ENCODE measurements at regions not wholly inside any gene's neighbourhood (a gene's known extent, or its start where the extent isn't known, plus 50 kb on each side); places are given as distances from the start of the nearest gene placed in this dataset.
A peak's percentile ranks its signal among the peaks of the same experiment; 100 is the strongest.
"Not testable (repeated sequence)": the region's sequence is repeated elsewhere in the genome, so short reads cannot be mapped to it uniquely, and the experiment has no call there.

DNA sequence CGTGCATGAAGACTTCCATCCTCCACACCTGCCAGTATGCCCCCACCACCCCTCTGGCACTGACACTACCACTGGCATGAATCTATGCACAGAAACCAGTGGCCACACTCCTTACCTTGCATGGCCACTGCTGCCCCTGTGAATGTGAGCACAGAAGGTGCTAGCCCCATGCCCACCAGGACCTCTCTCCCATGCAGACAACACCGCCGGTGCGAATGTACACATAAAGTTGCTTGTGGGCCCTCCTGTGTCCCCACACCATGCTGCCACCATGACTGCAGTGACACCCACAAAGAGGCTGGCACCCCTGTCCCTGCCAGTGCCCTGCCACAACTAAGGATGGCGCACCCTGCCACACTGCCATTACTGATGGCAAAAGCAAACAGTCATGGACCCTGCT, 289.5 kb upstream of the KCND2 start:
- WGBS, 2 donors: 95 to 97% methylated on average over 5 of the region's 5 CpGs
- no peaks in the 10 kb centered on the region for H3K4me1 ChIP-seq (ENCODE audit: control insufficient read depth in 1 of 2, insufficient read depth in 2 of 2, low read length in 2 of 2)
- H3K27me3 ChIP-seq (ENCODE audit: control insufficient read depth in 1 of 2, insufficient read depth in 2 of 2, low read length in 1 of 2): no peaks in the 10 kb centered on the region
- H3K4me3 ChIP-seq (ENCODE audit: low read length in 2 of 2): no peak overlapping the region
- no peak for ATAC-seq (ENCODE audit: low FRiP score)
- no peak overlapping the region for H3K27ac ChIP-seq (ENCODE audit: low read depth in 1 of 2, low read length in 2 of 2)
- peak in 1 of 2 donors; percentile 52 for DNase-seq
- H3K9me3 ChIP-seq (ENCODE audit: control insufficient read depth, low read length): no peaks in the 10 kb centered on the region
- intact Hi-C loops (cut with DNase I): no loop called here
- H3K36me3 ChIP-seq (ENCODE audit: control insufficient read depth in 1 of 2, insufficient read depth in 2 of 2, low read length in 1 of 2): no peaks in the 10 kb centered on the region

- H3K4me3 ChIP-seq (ENCODE audit: low read length in 2 of 2): no peak overlapping the region
- intact Hi-C loops (cut with DNase I): no loop called here
These were observed 288.7 kb upstream of the KCND2 start for GRCh38 chr7:119984247-119984646.

DNA sequence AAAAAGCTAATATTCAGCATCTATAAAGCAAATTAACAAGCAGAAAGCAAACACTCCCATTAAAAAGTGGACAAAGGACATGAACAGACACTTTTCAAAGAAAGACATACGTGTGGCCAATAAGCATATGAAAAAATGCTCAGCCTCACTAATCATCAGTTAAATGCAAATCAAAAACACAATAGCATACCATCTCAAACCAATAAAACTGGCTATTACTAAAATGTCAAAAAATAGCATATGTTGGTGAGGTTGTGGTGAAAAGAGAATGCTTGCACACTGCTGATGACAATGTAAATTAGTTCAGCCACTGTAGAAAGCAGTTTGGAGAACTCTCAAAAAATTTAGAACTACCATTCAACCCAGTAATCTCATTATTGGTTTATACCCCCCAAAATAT, 284.6 kb upstream of the KCND2 start:
- ATAC-seq (ENCODE audit: low FRiP score) (no peak), DNase-seq (no peak)
- Histone ChIP-seq H3K4me3 (ENCODE audit: low read length in 2 of 2) (no peak overlapping the region), H3K36me3 (ENCODE audit: control insufficient read depth in 1 of 2, insufficient read depth in 2 of 2, low read length in 1 of 2) (no peaks in the 10 kb centered on the region), H3K4me1 (ENCODE audit: control insufficient read depth in 1 of 2, insufficient read depth in 2 of 2, low read length in 2 of 2) (no peaks in the 10 kb centered on the region), H3K27ac (ENCODE audit: low read depth in 1 of 2, low read length in 2 of 2) (no peak overlapping the region), H3K9me3 (ENCODE audit: control insufficient read depth, low read length) (no peaks in the 10 kb centered on the region), H3K27me3 (ENCODE audit: control insufficient read depth in 1 of 2, insufficient read depth in 2 of 2, low read length in 1 of 2) (no peaks in the 10 kb centered on the region)
- intact Hi-C loops (cut with DNase I): no loop called here
- 82 to 84% methylated on average over 1 of the region's 1 CpG for WGBS, 2 donors

More at GRCh38 chr7:119984247-119984646, 288.7 kb upstream of the KCND2 start:
- H3K27ac ChIP-seq (ENCODE audit: low read depth in 1 of 2, low read length in 2 of 2): no peak overlapping the region
- H3K4me1 ChIP-seq (ENCODE audit: control insufficient read depth in 1 of 2, insufficient read depth in 2 of 2, low read length in 2 of 2): no peaks in the 10 kb centered on the region
- 92 to 93% methylated on average over 3 of the region's 3 CpGs for WGBS, 2 donors
- H3K9me3 ChIP-seq (ENCODE audit: control insufficient read depth, low read length): no peaks in the 10 kb centered on the region
- H3K27me3 ChIP-seq (ENCODE audit: control insufficient read depth in 1 of 2, insufficient read depth in 2 of 2, low read length in 1 of 2): no peaks in the 10 kb centered on the region
- H3K36me3 ChIP-seq (ENCODE audit: control insufficient read depth in 1 of 2, insufficient read depth in 2 of 2, low read length in 1 of 2): no peaks in the 10 kb centered on the region
- DNase-seq (no peak), ATAC-seq (ENCODE audit: low FRiP score) (no peak)

- Histone ChIP-seq H3K4me1 (ENCODE audit: control insufficient read depth in 1 of 2, insufficient read depth in 2 of 2, low read length in 2 of 2) (no peaks in the 10 kb centered on the region), H3K36me3 (ENCODE audit: control insufficient read depth in 1 of 2, insufficient read depth in 2 of 2, low read length in 1 of 2) (no peaks in the 10 kb centered on the region), H3K27me3 (ENCODE audit: control insufficient read depth in 1 of 2, insufficient read depth in 2 of 2, low read length in 1 of 2) (no peaks in the 10 kb centered on the region), H3K9me3 (ENCODE audit: control insufficient read depth, low read length) (no peaks in the 10 kb centered on the region), H3K4me3 (ENCODE audit: low read length in 2 of 2) (no peak overlapping the region), H3K27ac (ENCODE audit: low read depth in 1 of 2, low read length in 2 of 2) (no peak overlapping the region)
- DNase-seq (no peak), ATAC-seq (ENCODE audit: low FRiP score) (no peak)
- intact Hi-C loops (cut with DNase I): no loop called here
- WGBS, 2 donors: 82 to 83% methylated on average over 3 of the region's 3 CpGs
These were observed 278.0 kb upstream of the KCND2 start for GRCh38 chr7:119994928-119995327.

DNA sequence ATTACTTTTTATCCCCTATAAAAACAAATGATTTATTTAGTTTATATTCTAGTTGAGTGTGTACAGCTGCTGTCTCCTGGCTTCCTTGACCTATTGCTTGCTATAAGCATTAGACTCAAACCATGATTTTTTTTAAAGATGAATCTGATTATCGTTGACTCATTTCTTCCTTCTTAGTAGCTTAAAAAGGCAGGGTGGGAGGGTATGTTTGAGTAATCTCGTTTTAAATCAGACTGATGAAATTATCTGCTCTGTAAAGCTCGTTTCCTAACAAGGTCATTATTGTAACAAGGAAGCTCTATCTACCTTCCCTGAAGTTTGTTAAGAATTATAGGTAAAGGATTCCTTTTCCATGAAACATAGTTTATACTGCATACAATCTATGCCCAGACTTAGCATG, 276.3 kb upstream of the KCND2 start:
- DNase-seq (no peak), ATAC-seq (ENCODE audit: low FRiP score) (no peak)
- Histone ChIP-seq H3K9me3 (ENCODE audit: control insufficient read depth, low read length) (no peaks in the 10 kb centered on the region), H3K4me3 (ENCODE audit: low read length in 2 of 2) (no peak overlapping the region), H3K4me1 (ENCODE audit: control insufficient read depth in 1 of 2, insufficient read depth in 2 of 2, low read length in 2 of 2) (no peaks in the 10 kb centered on the region), H3K36me3 (ENCODE audit: control insufficient read depth in 1 of 2, insufficient read depth in 2 of 2, low read length in 1 of 2) (no peaks in the 10 kb centered on the region), H3K27ac (ENCODE audit: low read depth in 1 of 2, low read length in 2 of 2) (no peak overlapping the region), H3K27me3 (ENCODE audit: control insufficient read depth in 1 of 2, insufficient read depth in 2 of 2, low read length in 1 of 2) (no peaks in the 10 kb centered on the region)
- 61 to 65% methylated on average over 3 of the region's 3 CpGs for WGBS, 2 donors
- intact Hi-C loops (cut with DNase I): no loop called here

- intact Hi-C loops (cut with DNase I): no loop called here
- H3K27ac ChIP-seq (ENCODE audit: low read depth in 1 of 2, low read length in 2 of 2): no peak overlapping the region
- H3K36me3 ChIP-seq (ENCODE audit: control insufficient read depth in 1 of 2, insufficient read depth in 2 of 2, low read length in 1 of 2): no peaks in the 10 kb centered on the region
- H3K4me3 ChIP-seq (ENCODE audit: low read length in 2 of 2): no peak overlapping the region
- 75 to 81% methylated on average over 5 of the region's 5 CpGs for WGBS, 2 donors
- H3K27me3 ChIP-seq (ENCODE audit: control insufficient read depth in 1 of 2, insufficient read depth in 2 of 2, low read length in 1 of 2): no peaks in the 10 kb centered on the region
- H3K9me3 ChIP-seq (ENCODE audit: control insufficient read depth, low read length): no peaks in the 10 kb centered on the region
- H3K4me1 ChIP-seq (ENCODE audit: control insufficient read depth in 1 of 2, insufficient read depth in 2 of 2, low read length in 2 of 2): no peaks in the 10 kb centered on the region
- no peak for DNase-seq
- ATAC-seq (ENCODE audit: low FRiP score): no peak
These were observed 273.1 kb upstream of the KCND2 start for GRCh38 chr7:119999738-120000475.

DNA sequence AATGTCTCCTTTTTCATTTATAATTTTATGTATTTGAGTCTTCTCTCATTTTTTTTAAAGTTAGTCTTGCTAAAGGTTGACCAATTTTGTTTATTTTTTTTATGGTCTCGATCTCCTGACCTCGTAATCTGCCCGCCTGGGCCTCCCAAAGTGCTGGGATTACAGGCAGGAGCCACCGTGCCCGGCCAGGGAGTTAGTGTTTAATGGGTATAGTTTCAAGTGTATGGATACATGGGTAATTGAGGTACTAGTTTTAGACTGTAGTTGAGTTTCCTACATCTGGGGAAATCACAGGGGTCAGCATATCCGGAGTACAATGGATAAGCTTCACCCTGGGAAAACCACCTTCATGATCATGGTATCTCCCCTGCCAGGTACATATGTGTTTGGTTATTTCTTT, 267.3 kb upstream of the KCND2 start:
- H3K9me3 ChIP-seq (ENCODE audit: control insufficient read depth, low read length): peaks cover 2% of the 10 kb centered on the region
- 88 to 89% methylated on average over 6 of the region's 6 CpGs for WGBS, 2 donors
- H3K4me1 ChIP-seq (ENCODE audit: control insufficient read depth in 1 of 2, insufficient read depth in 2 of 2, low read length in 2 of 2): no peaks in the 10 kb centered on the region
- no peak overlapping the region for H3K27ac ChIP-seq (ENCODE audit: low read depth in 1 of 2, low read length in 2 of 2)
- intact Hi-C loops (cut with DNase I): no loop called here
- H3K27me3 ChIP-seq (ENCODE audit: control insufficient read depth in 1 of 2, insufficient read depth in 2 of 2, low read length in 1 of 2): no peaks in the 10 kb centered on the region
- H3K4me3 ChIP-seq (ENCODE audit: low read length in 2 of 2): no peak overlapping the region
- H3K36me3 ChIP-seq (ENCODE audit: control insufficient read depth in 1 of 2, insufficient read depth in 2 of 2, low read length in 1 of 2): no peaks in the 10 kb centered on the region
- DNase-seq (no peak), ATAC-seq (ENCODE audit: low FRiP score) (no peak)

GRCh38 chr7:120014301-120014700, 258.7 kb upstream of the KCND2 start:
- H3K4me1 ChIP-seq (ENCODE audit: control insufficient read depth in 1 of 2, insufficient read depth in 2 of 2, low read length in 2 of 2); DNase-seq; intact Hi-C loops (cut with DNase I); H3K27ac ChIP-seq (ENCODE audit: low read depth in 1 of 2, low read length in 2 of 2); H3K9me3 ChIP-seq (ENCODE audit: control insufficient read depth, low read length); ATAC-seq (ENCODE audit: low FRiP score); H3K27me3 ChIP-seq (ENCODE audit: control insufficient read depth in 1 of 2, insufficient read depth in 2 of 2, low read length in 1 of 2); H3K36me3 ChIP-seq (ENCODE audit: control insufficient read depth in 1 of 2, insufficient read depth in 2 of 2, low read length in 1 of 2); H3K4me3 ChIP-seq (ENCODE audit: low read length in 2 of 2): not testable (repeated sequence)
- WGBS, 2 donors: 84 to 85% methylated on average over 5 of the region's 5 CpGs

DNA sequence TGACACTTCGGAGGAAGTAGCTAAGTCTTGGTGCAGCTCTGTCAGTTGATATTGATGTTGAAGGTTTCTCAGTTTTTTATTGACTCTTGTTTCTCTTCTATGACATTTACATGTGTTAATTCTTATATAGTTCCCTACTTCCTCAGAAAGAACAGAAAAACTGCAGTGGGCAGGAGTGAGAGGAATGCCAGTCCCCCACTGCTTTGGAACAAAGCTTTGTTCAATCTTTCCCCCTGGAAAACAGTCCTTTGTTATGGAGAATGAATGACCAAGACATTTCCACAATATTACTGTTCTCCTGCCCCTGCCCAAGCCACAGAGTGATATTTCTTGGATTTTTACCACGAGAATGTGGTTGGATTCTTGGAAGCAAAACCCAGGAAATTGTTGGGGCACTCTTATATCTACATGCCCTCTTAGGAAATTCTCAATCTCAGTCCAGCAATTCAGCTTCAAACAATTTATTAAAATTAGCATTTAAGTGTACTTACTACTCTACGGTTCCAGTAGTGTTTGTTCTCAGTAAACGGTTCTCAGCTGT, 258.0 kb upstream of the KCND2 start:
- no peak overlapping the region for H3K4me3 ChIP-seq (ENCODE audit: low read length in 2 of 2)
- no peak for DNase-seq

More for the DNA sequence above, 258.0 kb upstream of the KCND2 start:
- no peak for ATAC-seq (ENCODE audit: low FRiP score)
- intact Hi-C loops (cut with DNase I): no loop called here
- no peak overlapping the region for H3K27ac ChIP-seq (ENCODE audit: low read depth in 1 of 2, low read length in 2 of 2)
- H3K36me3 ChIP-seq (ENCODE audit: control insufficient read depth in 1 of 2, insufficient read depth in 2 of 2, low read length in 1 of 2): no peaks in the 10 kb centered on the region
- no peaks in the 10 kb centered on the region for H3K4me1 ChIP-seq (ENCODE audit: control insufficient read depth in 1 of 2, insufficient read depth in 2 of 2, low read length in 2 of 2)
- 33 to 37% methylated on average over 4 of the region's 4 CpGs for WGBS, 2 donors
- H3K9me3 ChIP-seq (ENCODE audit: control insufficient read depth, low read length): no peaks in the 10 kb centered on the region
- no peaks in the 10 kb centered on the region for H3K27me3 ChIP-seq (ENCODE audit: control insufficient read depth in 1 of 2, insufficient read depth in 2 of 2, low read length in 1 of 2)

Data from aorta (tissue), 5 donors.